Osteoblast (primary cell): ENCODE measurements at regions not wholly inside any gene's neighbourhood (a gene's known extent, or its start where the extent isn't known, plus 50 kb on each side); places are given as distances from the start of the nearest gene placed in this dataset.

Experiments
- DNase-seq: peaks from one replicate; pipeline ENCODE4 v3.0.0; 2011; ENCODE audit warnings: low spot score, mixed read lengths; ENCODE audit not compliant: insufficient read length; ENCODE audit errors: missing footprints
- H2AFZ ChIP-seq: 2 replicates; pipeline ENCODE4 v1.6.0; 2011; ENCODE audit warnings: mild to moderate bottlenecking, low read length
- H3K27ac ChIP-seq: 2 replicates; pipeline ENCODE4 v1.5.1; 2011; ENCODE audit warnings: mild to moderate bottlenecking, low read depth, low read length, moderate library complexity
- H3K27me3 ChIP-seq: 2 replicates; pipeline ENCODE4 v1.6.0; 2012; ENCODE audit warnings: mild to moderate bottlenecking, control low read depth, inconsistent platforms, low read length, moderate library complexity; ENCODE audit not compliant: insufficient read depth
- H3K36me3 ChIP-seq: 2 replicates; pipeline ENCODE4 v1.5.1; 2011; ENCODE audit warnings: mild to moderate bottlenecking, low read length, control low read depth, moderate library complexity; ENCODE audit not compliant: insufficient read depth
- H3K4me1 ChIP-seq: 2 replicates; pipeline ENCODE4 v1.5.1; 2011; ENCODE audit warnings: mild to moderate bottlenecking, low read length, control low read depth, moderate library complexity; ENCODE audit not compliant: insufficient read depth
- H3K4me2 ChIP-seq: 2 replicates; pipeline ENCODE4 v1.6.0; 2011; ENCODE audit warnings: mild to moderate bottlenecking, low read length; ENCODE audit not compliant: insufficient read depth
- H3K4me3 ChIP-seq: fragments of 200-600 bp; sonication (generic); 3 replicates; pipeline ENCODE4 v1.5.1; 2012; ENCODE audit warnings: mild to moderate bottlenecking, low read length, inconsistent platforms; ENCODE audit not compliant: insufficient read depth
- H3K79me2 ChIP-seq: 2 replicates; pipeline ENCODE4 v1.6.0; 2012; ENCODE audit warnings: mild to moderate bottlenecking, low read length, control low read depth, inconsistent platforms; ENCODE audit not compliant: insufficient read depth
- H3K9me3 ChIP-seq: 2 replicates; pipeline ENCODE4 v1.5.1; 2011; ENCODE audit warnings: low read depth, low read length, control low read depth
- H4K20me1 ChIP-seq: 2 replicates; pipeline ENCODE4 v1.6.0; 2012; ENCODE audit warnings: mild to moderate bottlenecking, low read length, control low read depth; ENCODE audit not compliant: insufficient read depth
- TF ChIP-seq, protein P1 (sequence below): IDR thresholded peaks from 2 replicates; pipeline ENCODE4 v1.5.1; 2011; ENCODE audit warnings: mild to moderate bottlenecking, low read depth, low read length, moderate library complexity; ENCODE audit errors: extremely low read depth

DNA sequence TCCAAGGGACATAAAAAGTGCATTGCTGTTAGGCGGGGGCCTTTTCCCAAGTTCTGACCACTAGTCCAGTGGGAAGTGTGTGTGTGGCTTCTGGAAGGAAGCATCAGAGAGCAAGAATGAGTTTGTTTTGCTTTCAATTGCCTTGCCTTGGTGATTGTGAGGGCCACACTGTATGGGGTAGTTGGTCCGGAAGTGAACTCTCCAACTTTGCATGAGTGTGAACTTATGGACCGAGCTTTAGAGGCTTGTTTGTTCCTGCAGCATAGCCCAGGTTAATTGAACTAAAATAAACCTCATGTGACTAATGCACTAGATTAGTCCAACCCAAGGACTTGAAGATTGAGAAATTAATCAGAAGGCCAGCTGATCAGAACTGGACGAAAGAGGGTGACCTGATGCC is 171.7 kb downstream of the NR2F2 start:
- H3K4me2 ChIP-seq, result no peak overlapping the region
- H3K27ac ChIP-seq, result no peak overlapping the region
- no peaks in the 10 kb centered on the region for H3K27me3 ChIP-seq
- H3K4me1 ChIP-seq, result no peaks in the 10 kb centered on the region
- H3K9me3 ChIP-seq, result no peaks in the 10 kb centered on the region
- no peaks in the 10 kb centered on the region for H3K79me2 ChIP-seq
- TF ChIP-seq, protein P1, sequence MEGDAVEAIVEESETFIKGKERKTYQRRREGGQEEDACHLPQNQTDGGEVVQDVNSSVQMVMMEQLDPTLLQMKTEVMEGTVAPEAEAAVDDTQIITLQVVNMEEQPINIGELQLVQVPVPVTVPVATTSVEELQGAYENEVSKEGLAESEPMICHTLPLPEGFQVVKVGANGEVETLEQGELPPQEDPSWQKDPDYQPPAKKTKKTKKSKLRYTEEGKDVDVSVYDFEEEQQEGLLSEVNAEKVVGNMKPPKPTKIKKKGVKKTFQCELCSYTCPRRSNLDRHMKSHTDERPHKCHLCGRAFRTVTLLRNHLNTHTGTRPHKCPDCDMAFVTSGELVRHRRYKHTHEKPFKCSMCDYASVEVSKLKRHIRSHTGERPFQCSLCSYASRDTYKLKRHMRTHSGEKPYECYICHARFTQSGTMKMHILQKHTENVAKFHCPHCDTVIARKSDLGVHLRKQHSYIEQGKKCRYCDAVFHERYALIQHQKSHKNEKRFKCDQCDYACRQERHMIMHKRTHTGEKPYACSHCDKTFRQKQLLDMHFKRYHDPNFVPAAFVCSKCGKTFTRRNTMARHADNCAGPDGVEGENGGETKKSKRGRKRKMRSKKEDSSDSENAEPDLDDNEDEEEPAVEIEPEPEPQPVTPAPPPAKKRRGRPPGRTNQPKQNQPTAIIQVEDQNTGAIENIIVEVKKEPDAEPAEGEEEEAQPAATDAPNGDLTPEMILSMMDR, result no peak
- H3K36me3 ChIP-seq, result no peaks in the 10 kb centered on the region
- no peak for DNase-seq
- no peak overlapping the region for H3K4me3 ChIP-seq
- no peak overlapping the region for H2AFZ ChIP-seq
- no peaks in the 10 kb centered on the region for H4K20me1 ChIP-seq

DNA sequence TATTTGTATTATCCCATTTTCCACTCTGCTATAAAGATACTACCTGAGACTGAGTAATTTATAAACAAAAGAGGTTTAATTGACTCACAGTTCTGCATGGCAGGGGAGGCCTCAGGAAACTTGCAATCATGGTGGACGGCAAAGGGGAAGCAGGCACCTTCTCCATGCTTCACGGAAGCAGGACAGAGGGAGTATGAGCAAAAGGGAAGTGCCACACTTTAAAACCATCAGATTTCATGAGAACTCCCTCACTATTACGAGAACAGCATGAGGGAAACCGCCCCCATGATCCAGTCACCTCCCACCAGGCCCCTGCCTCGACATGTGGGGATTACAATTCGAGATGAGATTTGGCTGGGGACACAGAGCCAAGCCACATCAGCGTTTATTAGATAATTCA is 172.8 kb downstream of the NR2F2 start:
- Histone ChIP-seq H3K4me3 (no peak overlapping the region), H3K27ac (no peak overlapping the region), H3K4me1 (no peaks in the 10 kb centered on the region), H3K9me3 (no peaks in the 10 kb centered on the region), H2AFZ (no peak overlapping the region), H3K4me2 (no peak overlapping the region), H3K36me3 (no peaks in the 10 kb centered on the region), H3K79me2 (no peaks in the 10 kb centered on the region), H4K20me1 (no peaks in the 10 kb centered on the region), H3K27me3 (no peaks in the 10 kb centered on the region)
- TF ChIP-seq, protein P1, result no peak
- no peak for DNase-seq

DNA sequence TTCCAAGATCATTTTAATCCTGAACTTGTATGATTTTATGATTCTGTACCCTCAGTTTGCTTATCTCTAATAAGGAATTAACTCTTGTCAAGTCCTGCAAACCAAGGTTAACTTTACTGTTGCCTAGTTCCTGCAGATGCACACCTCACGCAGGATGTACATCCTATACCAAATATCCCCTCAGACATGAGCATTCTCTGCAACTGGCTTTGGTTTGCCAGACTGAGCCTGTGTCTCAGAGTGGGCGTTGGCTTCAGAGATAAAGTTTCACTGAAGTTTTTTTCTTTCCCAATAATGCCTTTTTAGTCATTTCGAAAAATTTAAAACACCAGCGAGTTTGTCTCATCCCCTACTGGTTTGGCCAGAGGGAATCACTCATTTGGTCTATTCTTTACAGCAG is 173.9 kb downstream of the NR2F2 start:
- no peaks in the 10 kb centered on the region for H4K20me1 ChIP-seq
- no peak for DNase-seq
- no peak overlapping the region for H3K4me3 ChIP-seq
- no peaks in the 10 kb centered on the region for H3K27me3 ChIP-seq
- H3K79me2 ChIP-seq, result no peaks in the 10 kb centered on the region
- no peaks in the 10 kb centered on the region for H3K4me1 ChIP-seq
- no peaks in the 10 kb centered on the region for H3K36me3 ChIP-seq
- TF ChIP-seq, protein P1, result no peak
- no peak overlapping the region for H2AFZ ChIP-seq
- no peak overlapping the region for H3K4me2 ChIP-seq
- no peak overlapping the region for H3K27ac ChIP-seq
- no peaks in the 10 kb centered on the region for H3K9me3 ChIP-seq

DNA sequence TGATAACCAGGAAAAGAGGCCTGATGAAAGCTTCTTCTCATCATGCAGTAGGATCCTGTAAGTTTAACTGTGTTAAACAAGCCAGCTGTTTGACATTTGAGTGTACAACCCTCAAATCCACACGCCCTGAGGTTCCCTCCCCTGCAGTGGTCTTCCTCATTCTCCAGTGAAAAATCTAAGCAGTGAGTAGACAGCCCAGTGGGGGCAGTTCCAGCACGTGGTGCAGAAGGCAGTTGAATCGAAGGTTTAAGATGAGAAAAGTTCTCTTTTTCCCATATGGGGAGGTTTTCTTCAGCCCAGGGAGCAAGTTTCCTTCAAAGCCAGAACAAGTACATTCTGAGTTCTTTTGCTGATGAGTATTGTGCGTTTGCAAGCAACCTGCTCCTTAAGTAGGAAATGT is 174.5 kb downstream of the NR2F2 start:
- TF ChIP-seq, protein P1, result no peak
- Histone ChIP-seq H2AFZ (no peak overlapping the region), H3K9me3 (no peaks in the 10 kb centered on the region), H3K27me3 (no peaks in the 10 kb centered on the region), H3K4me3 (no peak overlapping the region), H3K4me1 (no peaks in the 10 kb centered on the region), H3K27ac (no peak overlapping the region), H4K20me1 (no peaks in the 10 kb centered on the region), H3K4me2 (no peak overlapping the region), H3K79me2 (no peaks in the 10 kb centered on the region), H3K36me3 (no peaks in the 10 kb centered on the region)
- DNase-seq, result no peak
